ACC112 (cell line): ENCODE measurements at regions not wholly inside any gene's neighbourhood (a gene's known extent, or its start where the extent isn't known, plus 50 kb on each side); places are given as distances from the start of the nearest gene placed in this dataset.
"Not testable (repeated sequence)": the region's sequence is repeated elsewhere in the genome, so short reads cannot be mapped to it uniquely, and the experiment has no call there.

Experiments
- H2AFZ ChIP-seq: fragments of 200-600 bp; sonication (generic); one replicate; pipeline ENCODE4 v1.6.0; 2017; ENCODE audit warnings: antibody characterized with exemption, low read length; ENCODE audit not compliant: unreplicated experiment
- H3K27ac ChIP-seq: fragments of 200-600 bp; sonication (generic); 2 replicates; pipeline ENCODE4 v1.5.1; 2014; ENCODE audit warnings: low read depth, mild to moderate bottlenecking, antibody characterized with exemption, low read length, moderate library complexity
- H3K27me3 ChIP-seq: fragments of 200-600 bp; sonication (generic); 2 replicates; pipeline ENCODE4 v1.6.1; 2014; ENCODE audit warnings: mild to moderate bottlenecking, antibody characterized with exemption, low read length, moderate library complexity, mixed read lengths; ENCODE audit not compliant: insufficient read depth
- H3K36me3 ChIP-seq: fragments of 200-600 bp; sonication (generic); 2 replicates; pipeline ENCODE4 v1.6.1; 2016; ENCODE audit warnings: mild to moderate bottlenecking, antibody characterized with exemption, low read length, moderate library complexity, mixed read lengths; ENCODE audit not compliant: insufficient read depth
- H3K4me1 ChIP-seq: fragments of 200-600 bp; sonication (generic); one replicate; pipeline ENCODE4 v1.6.1; 2016; ENCODE audit warnings: low read length, mixed read lengths; ENCODE audit not compliant: insufficient read depth, unreplicated experiment, control insufficient read depth
- H3K4me3 ChIP-seq: fragments of 200-600 bp; sonication (generic); 2 replicates; pipeline ENCODE4 v1.5.1; 2014; ENCODE audit warnings: mild to moderate bottlenecking, low read depth, low read length
- H3K79me2 ChIP-seq: fragments of 200-600 bp; sonication (generic); one replicate; pipeline ENCODE4 v1.6.0; 2016; ENCODE audit warnings: low read length; ENCODE audit not compliant: control insufficient read depth, unreplicated experiment, insufficient read depth

DNA sequence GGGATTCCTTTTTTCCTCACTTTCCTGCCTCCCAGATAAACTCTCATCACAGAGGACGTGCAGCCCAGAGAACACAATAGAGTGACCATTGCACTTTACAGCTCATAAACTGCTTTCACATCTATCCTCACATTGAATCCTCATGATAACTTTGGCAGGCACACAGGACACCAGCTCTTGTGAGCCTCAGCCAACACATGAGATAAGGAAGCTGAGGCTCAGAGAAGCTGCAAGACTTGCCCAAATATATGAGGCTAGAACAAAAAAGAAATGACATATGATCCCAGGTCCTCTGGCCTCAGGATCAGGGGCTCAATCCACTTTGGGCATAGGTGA, 85.0 kb upstream of the CPEB2 start:
- H2AFZ ChIP-seq = no peak overlapping the region
- H3K4me3 ChIP-seq = no peak overlapping the region
- H3K4me1 ChIP-seq = peaks cover 11% of the 10 kb centered on the region
- no peak overlapping the region for H3K27ac ChIP-seq
- no peaks in the 10 kb centered on the region for H3K27me3 ChIP-seq
- no peaks in the 10 kb centered on the region for H3K79me2 ChIP-seq
- H3K36me3 ChIP-seq = no peaks in the 10 kb centered on the region

DNA sequence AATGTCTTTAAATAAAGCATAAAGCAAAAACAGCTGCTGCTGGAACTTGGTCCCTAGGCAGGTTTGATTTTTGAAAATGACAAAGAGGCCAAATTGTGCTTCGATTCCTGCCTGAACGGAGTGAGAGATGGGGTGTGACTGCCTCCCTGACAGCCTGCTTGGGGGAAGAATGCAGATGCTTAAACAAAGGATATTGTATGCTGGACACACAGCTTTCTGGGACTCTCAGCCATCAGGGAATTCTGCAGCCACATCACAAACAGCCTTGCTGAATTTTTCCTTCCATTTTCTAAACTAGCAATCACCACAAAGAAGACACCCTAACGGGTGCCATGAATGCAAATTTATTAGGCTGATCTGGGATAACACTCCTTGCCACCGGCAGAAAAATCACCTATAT, 83.9 kb upstream of the CPEB2 start:
- H2AFZ ChIP-seq = no peak overlapping the region
- no peak overlapping the region for H3K4me3 ChIP-seq
- peaks cover 11% of the 10 kb centered on the region for H3K4me1 ChIP-seq
- H3K27ac ChIP-seq = no peak overlapping the region
- H3K36me3 ChIP-seq = no peaks in the 10 kb centered on the region
- no peaks in the 10 kb centered on the region for H3K79me2 ChIP-seq
- no peaks in the 10 kb centered on the region for H3K27me3 ChIP-seq

DNA sequence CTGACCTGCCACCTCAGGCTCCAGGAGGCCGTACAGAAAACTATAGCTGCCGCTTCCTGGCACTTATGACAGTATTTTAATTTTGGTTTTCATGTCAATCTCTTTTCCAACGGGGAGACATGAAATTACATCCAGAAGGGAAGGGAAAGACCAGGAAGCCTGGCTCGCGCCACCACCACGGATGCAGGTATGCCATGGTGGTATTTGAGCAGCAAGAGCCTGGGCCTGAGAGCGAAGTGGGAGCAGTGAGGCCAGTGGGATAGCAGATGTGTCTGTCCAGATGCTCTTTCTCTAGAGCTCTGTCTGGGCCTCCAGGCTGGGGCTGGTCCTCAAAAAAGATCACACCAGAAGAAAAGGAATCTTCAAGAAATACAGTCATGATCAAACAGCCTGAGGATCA, 82.5 kb upstream of the CPEB2 start:
- Histone ChIP-seq H3K27ac (no peak overlapping the region), H3K36me3 (no peaks in the 10 kb centered on the region), H3K27me3 (no peaks in the 10 kb centered on the region), H3K4me1 (peaks cover 11% of the 10 kb centered on the region), H3K4me3 (no peak overlapping the region), H3K79me2 (no peaks in the 10 kb centered on the region), H2AFZ (no peak overlapping the region)

DNA sequence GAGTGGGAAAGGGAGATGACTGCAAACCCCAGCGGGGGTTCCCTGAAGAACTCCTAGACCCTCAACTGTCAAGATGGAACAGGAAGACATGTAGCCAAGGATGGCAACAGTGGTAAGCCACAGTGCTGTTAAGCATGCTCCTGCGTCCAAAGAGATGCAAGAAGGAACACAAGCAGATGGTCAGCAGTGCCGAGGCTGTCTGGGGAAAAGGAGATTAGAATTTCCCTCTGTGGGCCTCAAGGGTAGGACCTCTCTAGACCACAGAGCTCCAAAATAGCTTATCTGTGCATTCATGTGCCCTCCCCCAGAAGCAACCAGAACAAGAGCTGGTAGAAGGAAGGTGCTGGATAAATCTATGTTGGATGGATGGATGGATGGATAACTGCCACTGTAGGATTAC, 82.0 kb upstream of the CPEB2 start:
- Histone ChIP-seq H3K4me1 (peaks cover 11% of the 10 kb centered on the region), H3K79me2 (no peaks in the 10 kb centered on the region), H3K36me3 (no peaks in the 10 kb centered on the region), H3K27ac (no peak overlapping the region), H3K27me3 (no peaks in the 10 kb centered on the region), H3K4me3 (no peak overlapping the region), H2AFZ (no peak overlapping the region)

DNA sequence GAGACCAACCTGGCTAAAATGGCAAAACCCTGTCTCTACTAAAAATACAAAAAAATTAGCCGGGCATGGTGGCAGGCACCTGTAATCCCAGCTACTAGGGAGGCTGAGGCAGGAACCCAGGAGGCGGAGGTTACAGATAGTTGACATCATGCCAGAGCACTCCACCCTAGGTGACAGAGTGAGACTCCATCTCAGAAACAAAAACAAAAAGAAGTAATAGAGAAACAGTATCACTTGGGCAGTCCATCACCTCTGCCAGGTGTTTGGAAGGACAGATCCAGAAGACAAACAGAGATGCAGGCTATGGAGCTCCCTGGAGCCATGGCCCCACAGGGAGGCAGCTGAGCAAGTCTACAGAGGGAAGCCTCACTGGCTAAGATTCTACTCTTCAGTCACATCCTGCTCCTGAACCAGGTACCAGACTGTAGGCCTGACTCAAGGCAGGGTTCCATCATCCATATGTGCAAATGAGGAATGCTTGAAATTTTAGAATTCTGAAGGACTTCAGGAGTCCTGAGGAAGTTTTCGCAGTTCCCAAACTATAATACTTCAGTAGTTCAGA, 81.4 kb upstream of the CPEB2 start:
- Histone ChIP-seq H3K27me3 (no peaks in the 10 kb centered on the region), H3K4me3 (no peak overlapping the region), H2AFZ (no peak overlapping the region), H3K27ac (no peak overlapping the region), H3K79me2 (no peaks in the 10 kb centered on the region), H3K4me1 (peaks cover 11% of the 10 kb centered on the region), H3K36me3 (no peaks in the 10 kb centered on the region)

DNA sequence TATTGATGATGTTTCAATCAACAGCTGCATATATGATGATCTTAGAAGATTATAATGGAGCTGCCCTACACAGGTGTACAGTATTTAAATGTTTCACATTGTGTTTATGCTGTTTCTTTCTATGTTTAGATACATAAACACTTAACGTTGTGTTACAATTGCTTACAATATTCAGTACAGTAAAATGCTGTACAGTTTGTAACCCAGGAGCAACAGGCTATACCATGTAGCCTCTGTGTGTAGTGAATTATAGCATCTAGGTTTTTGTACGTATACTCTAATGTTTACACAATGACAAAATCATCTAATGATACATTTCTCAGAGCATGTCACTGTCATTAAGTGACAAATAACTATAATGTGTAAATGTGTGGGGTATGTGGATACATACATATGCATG, 80.5 kb upstream of the CPEB2 start:
- not testable (repeated sequence) for H3K79me2 ChIP-seq, H3K27me3 ChIP-seq, H3K27ac ChIP-seq, H3K4me1 ChIP-seq, H2AFZ ChIP-seq, H3K4me3 ChIP-seq, H3K36me3 ChIP-seq

DNA sequence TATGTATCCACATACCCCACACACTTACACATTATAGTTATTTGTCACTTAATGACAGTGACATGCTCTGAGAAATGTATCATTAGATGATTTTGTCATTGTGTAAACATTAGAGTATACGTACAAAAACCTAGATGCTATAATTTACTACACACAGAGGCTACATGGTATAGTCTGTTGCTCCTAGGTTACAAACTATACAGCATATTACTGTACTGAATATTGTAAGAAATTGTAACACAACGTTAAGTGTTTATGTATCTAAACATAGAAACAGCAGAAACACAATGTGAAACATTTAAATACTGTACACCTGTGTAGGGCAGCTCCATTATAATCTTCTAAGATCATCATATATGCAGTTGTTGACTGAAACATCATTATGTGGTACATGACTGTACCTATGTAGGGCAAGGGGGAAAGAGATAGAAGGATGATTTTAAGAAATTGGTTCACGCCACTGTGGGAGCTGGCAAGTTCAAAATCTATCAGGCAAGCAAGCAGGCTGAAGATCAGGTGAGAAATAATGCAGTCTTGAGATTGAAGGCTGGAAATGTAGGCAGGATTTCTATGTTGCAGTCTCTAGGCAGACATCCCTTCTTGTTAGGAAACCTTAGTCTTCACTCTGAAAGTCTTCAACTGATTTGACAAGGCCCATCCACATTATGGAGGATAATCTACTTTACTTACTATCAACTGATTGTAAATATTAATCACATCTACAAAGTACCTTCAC, 78.0 kb upstream of the CPEB2 start:
- Histone ChIP-seq H3K4me3 (no peak overlapping the region), H3K36me3 (no peaks in the 10 kb centered on the region), H2AFZ (no peak overlapping the region), H3K4me1 (no peaks in the 10 kb centered on the region), H3K27ac (no peak overlapping the region), H3K27me3 (no peaks in the 10 kb centered on the region), H3K79me2 (no peaks in the 10 kb centered on the region)

DNA sequence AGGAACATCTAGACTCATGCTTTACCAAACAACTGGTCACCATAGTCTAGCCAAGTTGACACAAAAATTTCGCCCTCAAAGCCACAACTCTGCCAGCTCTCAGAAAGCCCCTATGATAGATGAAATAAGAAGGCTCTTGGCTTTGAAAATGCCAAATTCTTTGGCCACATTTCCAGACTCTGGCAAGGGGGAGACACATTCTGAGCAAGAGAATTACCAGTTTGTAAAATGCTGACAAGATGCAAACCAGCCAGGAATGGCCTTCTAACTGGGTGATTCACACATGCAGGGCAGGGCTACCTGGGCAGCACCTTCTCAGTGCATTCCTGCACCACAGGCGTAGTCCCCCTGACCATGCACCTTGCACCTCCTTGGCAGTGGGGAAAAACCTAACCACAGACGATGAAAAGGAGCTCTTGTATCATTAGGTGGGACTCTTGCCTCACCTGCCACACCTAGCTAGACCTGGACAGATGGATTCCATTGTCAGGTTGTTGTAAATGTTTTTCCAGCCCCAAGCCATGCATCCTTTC, 77.4 kb upstream of the CPEB2 start:
- Histone ChIP-seq H3K4me1 (no peaks in the 10 kb centered on the region), H3K36me3 (no peaks in the 10 kb centered on the region), H3K4me3 (no peak overlapping the region), H3K27ac (no peak overlapping the region), H3K27me3 (no peaks in the 10 kb centered on the region), H3K79me2 (no peaks in the 10 kb centered on the region), H2AFZ (no peak overlapping the region)

DNA sequence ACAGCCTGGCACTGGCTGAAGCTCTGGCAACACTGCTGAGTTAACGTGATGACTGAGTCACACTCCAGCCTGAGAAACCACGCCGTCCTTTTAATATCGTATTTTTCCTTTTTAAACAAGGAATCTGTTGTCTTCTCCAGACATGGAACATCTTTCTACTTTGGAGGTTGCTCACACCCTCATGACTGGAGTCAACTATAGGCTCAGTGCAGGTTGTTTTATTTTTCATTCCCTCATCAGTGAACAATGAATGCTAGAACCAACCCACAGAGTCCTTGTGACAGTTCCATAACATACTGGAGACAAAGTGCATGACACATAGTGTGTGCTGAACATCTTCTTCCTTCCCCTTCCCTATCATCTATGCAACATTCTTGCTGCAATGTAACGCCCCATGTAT, 76.8 kb upstream of the CPEB2 start:
- no peak overlapping the region for H3K4me3 ChIP-seq
- H3K36me3 ChIP-seq = no peaks in the 10 kb centered on the region
- H3K4me1 ChIP-seq = no peaks in the 10 kb centered on the region
- no peaks in the 10 kb centered on the region for H3K27me3 ChIP-seq
- no peaks in the 10 kb centered on the region for H3K79me2 ChIP-seq
- H3K27ac ChIP-seq = no peak overlapping the region
- H2AFZ ChIP-seq = no peak overlapping the region

DNA sequence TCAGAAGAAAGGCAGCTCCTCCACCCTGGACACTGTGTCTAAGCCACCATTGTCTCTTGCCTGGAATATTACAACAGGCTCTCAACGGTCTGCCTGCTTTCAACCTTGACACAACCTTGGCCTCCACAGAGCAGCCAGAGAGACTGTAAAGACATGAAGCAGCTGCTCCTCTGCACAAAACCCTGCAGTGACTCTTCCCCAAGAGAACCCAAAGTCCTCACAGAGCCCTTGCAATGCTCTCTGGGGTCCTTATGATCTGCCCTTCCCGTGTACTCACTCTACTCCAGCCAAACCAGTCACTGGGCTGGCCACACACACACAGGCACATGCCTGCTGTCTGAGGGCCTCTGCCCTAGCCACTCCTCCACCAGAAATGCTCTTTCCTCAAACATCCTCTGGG, 75.9 kb upstream of the CPEB2 start:
- H3K27ac ChIP-seq = no peak overlapping the region
- no peaks in the 10 kb centered on the region for H3K36me3 ChIP-seq
- no peaks in the 10 kb centered on the region for H3K27me3 ChIP-seq
- no peaks in the 10 kb centered on the region for H3K79me2 ChIP-seq
- no peak overlapping the region for H2AFZ ChIP-seq
- no peak overlapping the region for H3K4me3 ChIP-seq
- no peaks in the 10 kb centered on the region for H3K4me1 ChIP-seq

DNA sequence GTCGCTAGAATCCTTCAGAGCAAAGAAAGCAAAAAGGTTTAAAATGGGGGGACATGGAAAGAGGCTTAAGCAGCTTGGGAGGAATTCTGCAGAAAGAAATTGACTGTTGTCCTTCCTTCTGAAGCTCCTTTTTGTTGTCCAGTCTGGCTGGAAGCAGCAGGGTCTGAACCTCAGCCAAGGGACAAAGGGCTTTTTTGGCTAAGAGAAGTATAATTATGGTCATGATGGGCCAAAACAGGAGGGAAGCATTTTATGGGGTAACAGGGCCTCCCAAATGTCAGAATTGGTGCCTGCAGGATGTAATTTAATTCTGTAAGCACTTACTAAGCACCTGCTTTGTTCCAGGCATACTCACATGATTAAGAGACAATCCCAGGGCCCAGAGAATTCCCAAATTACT, 74.2 kb upstream of the CPEB2 start:
- Histone ChIP-seq H2AFZ (no peak overlapping the region), H3K79me2 (no peaks in the 10 kb centered on the region), H3K27me3 (no peaks in the 10 kb centered on the region), H3K4me3 (no peak overlapping the region), H3K4me1 (no peaks in the 10 kb centered on the region), H3K27ac (no peak overlapping the region), H3K36me3 (no peaks in the 10 kb centered on the region)
